Activated naive CD8-positive, alpha-beta T cell treated with anti-CD3 and anti-CD28 coated beads, Interleukin-2, amount 50 U/mL, for 24 hours (primary cell): ENCODE measurements at regions not wholly inside any gene's neighbourhood (a gene's known extent, or its start where the extent isn't known, plus 50 kb on each side); places are given as distances from the start of the nearest gene placed in this dataset.
A peak's percentile ranks its signal among the peaks of the same experiment; 100 is the strongest.

Source experiments
- ATAC-seq: fragments of 150-1000 bp; cut with Tn5 transposase; one replicate; pipeline ENCODE4 v1.10.0; 2021
- DNase-seq: peaks from one replicate; pipeline ENCODE4 v3.0.0; 2021
- H3K27ac Mint-ChIP-seq: one replicate; pipeline ENCODE4 v1.8.0; 2021; ENCODE audit warnings: mild to moderate bottlenecking, mixed read lengths
- H3K27me3 Mint-ChIP-seq: one replicate; pipeline ENCODE4 v1.8.0; 2021; ENCODE audit warnings: mixed read lengths
- H3K36me3 Mint-ChIP-seq: one replicate; pipeline ENCODE4 v1.8.0; 2021; ENCODE audit warnings: low read depth, mixed read lengths
- H3K4me1 Mint-ChIP-seq: one replicate; pipeline ENCODE4 v1.8.0; 2021; ENCODE audit warnings: mixed read lengths
- H3K4me3 Mint-ChIP-seq: one replicate; pipeline ENCODE4 v1.8.0; 2021; ENCODE audit warnings: mild to moderate bottlenecking, moderate library complexity, mixed read lengths
- H3K9me3 Mint-ChIP-seq: one replicate; pipeline ENCODE4 v1.8.0; 2021; ENCODE audit warnings: mixed read lengths

DNA sequence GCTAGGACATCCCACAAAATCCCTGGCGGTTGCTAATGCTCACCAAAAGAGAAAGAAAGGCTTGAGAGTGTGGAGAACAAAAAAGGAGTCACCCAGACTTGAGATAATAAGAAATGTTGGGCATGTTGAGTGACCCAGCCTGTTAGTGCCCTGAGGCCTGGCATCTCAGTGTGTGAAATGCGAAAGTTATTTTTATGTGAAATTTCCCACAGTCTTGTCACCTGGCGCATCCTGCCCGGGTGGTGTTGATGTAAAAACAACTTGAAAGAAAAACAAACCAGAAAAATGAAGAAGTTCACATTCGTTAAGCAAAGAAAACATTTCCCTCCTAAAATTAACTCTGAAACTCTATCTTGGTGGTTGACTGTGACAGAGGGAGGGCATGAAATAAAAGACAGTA, 495.2 kb downstream of the MID1IP1 start:
- Mint-ChIP-seq H3K27ac (peak overlapping the region; percentile 64), H3K27me3 (no peaks in the 10 kb centered on the region), H3K4me3 (peak overlapping the region; percentile 40), H3K36me3 (peaks cover 69% of the 10 kb centered on the region), H3K9me3 (peaks cover 42% of the 10 kb centered on the region), H3K4me1 (peaks cover 79% of the 10 kb centered on the region)
- ATAC-seq (no peak), DNase-seq (no peak)

DNA sequence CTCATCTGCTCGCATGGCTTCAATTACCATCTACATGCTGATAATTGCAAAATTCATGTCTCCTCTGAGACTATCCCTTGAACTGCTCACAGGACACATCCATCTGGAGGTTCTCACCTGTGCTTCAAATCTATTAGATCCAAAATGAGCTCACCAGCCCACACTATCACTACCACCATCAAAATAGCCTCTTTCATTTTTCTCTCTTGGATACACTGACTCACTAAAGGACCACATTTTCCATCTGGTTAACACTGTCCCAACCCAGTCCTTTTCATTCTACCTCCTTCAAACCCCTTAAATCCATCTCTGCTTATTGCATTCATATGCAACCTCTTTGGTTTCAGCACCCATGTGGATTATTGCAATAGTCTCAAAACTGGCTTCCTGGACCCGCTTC, 497.6 kb downstream of the MID1IP1 start:
- ATAC-seq (peak; percentile 89), DNase-seq (no peak)
- Mint-ChIP-seq H3K4me3 (peak overlapping the region; percentile 19), H3K9me3 (peaks cover 37% of the 10 kb centered on the region), H3K4me1 (peaks cover 66% of the 10 kb centered on the region), H3K27me3 (no peaks in the 10 kb centered on the region), H3K36me3 (peaks cover 59% of the 10 kb centered on the region), H3K27ac (peak overlapping the region; percentile 87)

DNA sequence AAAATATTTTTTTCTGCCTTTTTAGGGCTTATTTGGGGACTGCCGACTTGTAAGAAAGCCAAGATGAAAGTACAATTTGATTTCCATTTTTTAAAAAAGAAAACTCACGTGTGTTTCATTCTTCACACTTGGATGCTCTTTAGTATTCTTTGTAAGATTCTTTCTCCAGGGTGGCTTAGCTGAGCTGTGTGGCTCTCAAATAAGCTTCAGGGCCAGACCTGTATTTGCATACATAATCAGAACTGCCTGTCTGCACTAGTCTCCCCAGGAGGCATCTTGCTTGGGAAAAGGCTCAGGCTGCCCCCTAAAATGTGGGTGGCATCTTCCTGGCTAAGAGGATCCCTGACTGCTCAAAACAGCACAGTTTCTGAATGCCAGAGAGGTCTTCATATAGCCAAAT, 498.4 kb downstream of the MID1IP1 start:
- Mint-ChIP-seq H3K27ac (peak overlapping the region; percentile 76), H3K9me3 (peaks cover 32% of the 10 kb centered on the region), H3K4me1 (peaks cover 58% of the 10 kb centered on the region), H3K27me3 (no peaks in the 10 kb centered on the region), H3K36me3 (peaks cover 61% of the 10 kb centered on the region), H3K4me3 (no peak overlapping the region)
- DNase-seq: no peak
- ATAC-seq: no peak

DNA sequence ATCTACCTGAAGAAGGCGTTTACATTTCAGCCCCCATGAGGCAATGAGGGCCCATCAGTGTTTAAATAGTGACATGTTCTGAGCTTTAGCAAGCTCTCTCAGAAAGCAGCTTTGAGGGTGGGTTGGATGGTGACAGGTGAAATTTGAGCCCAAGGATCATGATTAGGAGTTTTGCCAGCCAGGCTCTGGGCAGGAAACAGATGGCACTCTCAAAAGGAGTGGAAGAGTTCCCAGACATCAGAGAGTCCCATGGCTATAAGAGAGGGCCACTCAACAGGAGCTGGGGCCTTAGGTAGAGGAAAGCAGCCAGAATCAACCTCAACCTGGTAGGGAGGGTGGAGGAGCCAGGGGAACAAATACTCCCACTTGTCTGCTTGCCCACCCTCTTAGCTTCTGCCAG, 499.8 kb downstream of the MID1IP1 start:
- ATAC-seq (no peak), DNase-seq (no peak)
- peaks cover 23% of the 10 kb centered on the region for H3K9me3 Mint-ChIP-seq
- H3K4me3 Mint-ChIP-seq: no peak overlapping the region
- H3K36me3 Mint-ChIP-seq: peaks cover 62% of the 10 kb centered on the region
- no peak overlapping the region for H3K27ac Mint-ChIP-seq
- H3K4me1 Mint-ChIP-seq: peaks cover 52% of the 10 kb centered on the region
- no peaks in the 10 kb centered on the region for H3K27me3 Mint-ChIP-seq

DNA sequence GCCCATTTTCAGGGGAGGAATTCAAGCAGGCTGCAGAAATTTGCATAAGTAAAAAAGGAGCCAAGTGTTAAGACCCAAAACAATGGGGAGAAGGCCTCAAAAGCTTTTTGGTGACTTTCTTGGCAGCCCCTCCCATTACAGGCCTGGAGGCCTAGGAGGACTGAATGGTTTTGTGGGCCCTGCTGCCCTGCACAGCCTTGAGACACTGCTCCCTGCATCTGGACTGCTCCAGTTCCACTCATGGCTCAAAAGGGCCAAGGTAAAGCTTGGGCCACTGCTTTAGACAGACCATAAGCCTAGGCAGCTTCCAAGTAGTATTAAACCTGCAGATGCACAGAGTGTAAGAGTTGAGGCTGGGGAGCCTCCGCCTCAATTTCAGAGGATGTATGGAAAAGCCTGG, 501.6 kb downstream of the MID1IP1 start:
- H3K36me3 Mint-ChIP-seq: peaks cover 70% of the 10 kb centered on the region
- DNase-seq (peak; percentile 38), ATAC-seq (no peak)
- no peak overlapping the region for H3K27ac Mint-ChIP-seq
- no peaks in the 10 kb centered on the region for H3K27me3 Mint-ChIP-seq
- H3K4me3 Mint-ChIP-seq: no peak overlapping the region
- peaks cover 57% of the 10 kb centered on the region for H3K4me1 Mint-ChIP-seq
- H3K9me3 Mint-ChIP-seq: peaks cover 19% of the 10 kb centered on the region

DNA sequence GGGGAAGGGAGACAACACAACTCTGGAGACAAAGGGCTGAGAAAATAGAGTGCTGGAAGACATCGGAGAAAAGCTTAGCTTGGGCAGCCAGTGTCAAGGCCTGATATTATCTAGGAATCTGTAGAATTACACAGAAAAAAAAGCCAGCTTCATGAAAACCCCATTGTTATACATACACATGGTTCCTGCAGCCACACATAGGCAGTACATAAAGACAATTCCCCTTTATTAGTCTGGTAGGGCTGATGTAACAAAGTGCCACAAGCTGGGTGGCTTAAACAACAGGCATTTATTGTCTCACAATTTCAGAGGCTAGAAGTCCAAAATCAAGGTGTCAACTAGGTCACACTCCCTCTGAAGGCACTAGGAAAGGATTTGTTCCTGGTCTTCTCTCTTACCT, 503.5 kb downstream of the MID1IP1 start:
- no peak overlapping the region for H3K4me3 Mint-ChIP-seq
- DNase-seq (no peak), ATAC-seq (no peak)
- H3K36me3 Mint-ChIP-seq: peaks cover 74% of the 10 kb centered on the region
- H3K4me1 Mint-ChIP-seq: peaks cover 56% of the 10 kb centered on the region
- H3K9me3 Mint-ChIP-seq: peaks cover 13% of the 10 kb centered on the region
- no peaks in the 10 kb centered on the region for H3K27me3 Mint-ChIP-seq
- H3K27ac Mint-ChIP-seq: no peak overlapping the region

DNA sequence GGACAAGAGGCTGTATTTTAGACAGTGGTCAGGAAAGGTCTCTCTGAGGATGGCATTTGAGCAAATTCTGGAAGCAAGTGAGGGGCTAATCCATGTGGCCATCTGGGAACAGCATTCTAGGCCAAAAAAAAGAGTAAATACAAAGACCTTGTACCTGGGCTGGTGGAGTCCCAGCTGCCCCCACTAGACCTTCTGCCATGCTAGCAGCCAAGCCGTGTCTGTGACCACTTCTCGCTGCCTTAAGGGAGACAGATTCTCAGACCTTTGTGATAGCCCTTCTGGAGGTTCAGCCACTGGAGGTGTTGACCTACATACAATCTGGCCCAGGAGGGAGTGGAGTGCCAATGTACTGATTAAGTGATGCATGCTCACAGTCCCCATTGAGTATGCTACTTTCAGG, 506.2 kb downstream of the MID1IP1 start:
- H3K4me3 Mint-ChIP-seq: no peak overlapping the region
- H3K4me1 Mint-ChIP-seq: peaks cover 69% of the 10 kb centered on the region
- no peaks in the 10 kb centered on the region for H3K27me3 Mint-ChIP-seq
- no peaks in the 10 kb centered on the region for H3K9me3 Mint-ChIP-seq
- DNase-seq (no peak), ATAC-seq (no peak)
- peak overlapping the region; percentile 99 for H3K27ac Mint-ChIP-seq
- H3K36me3 Mint-ChIP-seq: peaks cover 82% of the 10 kb centered on the region

DNA sequence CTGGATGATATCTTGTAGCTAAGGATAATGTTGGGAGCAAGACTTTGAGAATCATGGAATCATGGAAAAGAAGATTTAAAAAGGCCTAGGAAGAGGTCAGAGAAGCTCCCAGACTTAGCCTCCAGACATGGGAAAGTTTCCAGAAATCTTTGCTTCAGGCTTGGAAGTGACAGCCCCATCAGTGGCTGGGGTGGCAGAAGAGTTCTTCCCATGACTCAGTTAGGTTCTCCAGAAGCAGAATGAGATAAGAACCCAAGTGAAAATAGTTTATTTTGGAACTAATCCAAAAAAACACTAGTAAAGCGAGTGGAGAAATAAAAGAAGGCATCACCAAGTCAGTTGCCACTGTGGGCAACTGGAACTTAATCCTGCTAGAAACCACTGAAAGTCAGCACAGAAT, 506.9 kb downstream of the MID1IP1 start:
- H3K27ac Mint-ChIP-seq: peak overlapping the region; percentile 99
- H3K36me3 Mint-ChIP-seq: peaks cover 87% of the 10 kb centered on the region
- H3K27me3 Mint-ChIP-seq: no peaks in the 10 kb centered on the region
- ATAC-seq (no peak), DNase-seq (no peak)
- H3K4me1 Mint-ChIP-seq: peaks cover 76% of the 10 kb centered on the region
- peaks cover 4% of the 10 kb centered on the region for H3K9me3 Mint-ChIP-seq
- no peak overlapping the region for H3K4me3 Mint-ChIP-seq

DNA sequence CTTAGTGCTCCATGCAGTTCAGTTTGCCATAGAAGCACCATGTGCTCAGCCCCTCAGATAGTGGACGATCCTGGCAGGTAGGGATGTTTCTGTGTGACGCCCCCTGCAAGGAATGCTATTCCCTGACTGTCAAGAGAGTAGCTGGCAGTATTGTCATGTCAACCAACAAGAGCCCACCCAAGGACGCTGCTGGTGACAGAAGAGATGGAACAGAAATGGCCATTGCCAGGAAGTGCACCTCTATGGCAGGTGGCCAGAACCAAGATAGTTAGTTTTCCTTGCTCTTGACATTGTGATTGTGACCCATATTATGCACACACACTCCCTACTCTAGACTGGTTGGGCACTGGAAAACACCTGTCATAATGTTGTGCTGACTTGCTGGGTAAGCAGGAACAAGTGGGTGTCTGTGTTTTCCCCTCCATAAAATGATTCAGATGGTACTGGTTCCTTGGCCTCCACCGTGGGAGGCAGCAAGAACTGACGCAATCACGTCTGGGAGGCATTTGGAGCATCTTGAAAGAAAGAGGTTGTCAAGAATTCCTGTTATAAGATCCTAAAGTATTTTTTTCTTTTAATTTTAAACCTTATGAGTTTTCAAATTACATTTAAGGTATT, 507.9 kb downstream of the MID1IP1 start:
- DNase-seq (peak; percentile 44), ATAC-seq (peak; percentile 92)
- peaks cover 85% of the 10 kb centered on the region for H3K4me1 Mint-ChIP-seq
- peaks cover 87% of the 10 kb centered on the region for H3K36me3 Mint-ChIP-seq
- H3K27me3 Mint-ChIP-seq: no peaks in the 10 kb centered on the region
- peaks cover 4% of the 10 kb centered on the region for H3K9me3 Mint-ChIP-seq
- H3K4me3 Mint-ChIP-seq: peak overlapping the region; percentile 56
- H3K27ac Mint-ChIP-seq: peak overlapping the region; percentile 99

DNA sequence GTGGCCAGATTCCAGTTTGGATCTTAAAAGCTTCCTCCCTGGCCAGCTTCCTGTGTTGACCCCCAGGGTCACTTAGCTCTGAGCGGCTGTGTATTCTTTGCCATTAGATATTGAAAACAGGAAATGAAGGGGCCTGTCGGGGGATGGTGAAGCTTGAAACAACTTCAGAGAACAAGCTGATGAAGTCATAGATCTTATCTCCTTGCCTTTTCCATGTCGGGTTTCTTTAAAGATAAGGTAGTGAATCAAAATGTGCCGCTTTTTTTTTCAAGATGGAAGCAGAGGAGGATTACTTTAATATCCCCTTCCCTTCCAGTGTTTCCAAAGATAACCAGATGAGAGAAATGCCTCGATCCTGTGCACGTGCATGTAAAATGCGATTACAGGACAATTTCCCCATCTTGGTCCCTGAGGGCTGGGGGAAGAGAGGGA, 508.5 kb downstream of the MID1IP1 start:
- Mint-ChIP-seq H3K4me1 (peaks cover 87% of the 10 kb centered on the region), H3K36me3 (peaks cover 83% of the 10 kb centered on the region), H3K9me3 (peaks cover 4% of the 10 kb centered on the region), H3K27me3 (no peaks in the 10 kb centered on the region), H3K4me3 (peak overlapping the region; percentile 56), H3K27ac (peak overlapping the region; percentile 99)
- ATAC-seq (peak; percentile 65), DNase-seq (peak; percentile 32)

DNA sequence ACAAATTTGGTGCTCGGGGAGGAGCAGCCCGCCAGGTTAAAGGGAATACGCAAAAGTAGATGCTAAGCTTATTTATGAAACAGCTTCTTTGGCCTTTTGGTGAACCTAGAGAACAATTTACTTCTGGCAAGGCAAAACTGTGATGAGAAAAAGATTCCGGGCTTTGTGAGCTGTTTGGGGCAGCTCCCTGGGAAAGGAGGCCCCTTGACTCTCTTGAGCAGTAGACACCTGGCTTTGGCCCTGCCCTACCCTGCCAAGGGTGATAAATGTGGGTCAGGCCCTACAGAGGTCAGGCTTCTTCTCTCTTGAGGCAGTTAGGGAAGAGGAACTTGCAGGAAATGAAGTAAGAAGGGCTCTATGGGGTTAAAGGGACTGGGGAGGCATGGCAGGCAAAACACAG, 509.6 kb downstream of the MID1IP1 start:
- ATAC-seq: no peak
- H3K4me1 Mint-ChIP-seq: peaks cover 88% of the 10 kb centered on the region
- DNase-seq: no peak
- peak overlapping the region; percentile 99 for H3K27ac Mint-ChIP-seq
- peaks cover 6% of the 10 kb centered on the region for H3K9me3 Mint-ChIP-seq
- H3K27me3 Mint-ChIP-seq: no peaks in the 10 kb centered on the region
- H3K4me3 Mint-ChIP-seq: peak overlapping the region; percentile 36
- peaks cover 76% of the 10 kb centered on the region for H3K36me3 Mint-ChIP-seq

DNA sequence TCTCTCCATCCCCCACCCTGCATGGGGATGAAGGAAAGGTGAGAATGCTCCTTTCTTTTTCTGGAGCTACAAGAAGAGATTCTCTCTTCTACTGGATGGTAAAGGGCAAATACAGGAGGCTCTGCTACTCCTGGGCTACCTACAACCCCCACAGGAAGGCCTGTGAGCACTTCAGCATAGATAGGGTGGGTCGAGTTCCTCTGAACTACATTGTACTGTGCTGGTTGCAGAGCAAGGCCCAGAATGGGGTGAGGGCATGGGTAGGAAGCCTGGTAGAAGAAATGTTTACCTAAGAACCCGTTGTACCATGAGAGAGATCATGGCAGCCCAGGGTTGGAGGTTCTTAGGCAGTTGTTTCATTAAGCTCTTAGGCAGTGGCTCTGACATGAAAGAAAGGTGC, 510.4 kb downstream of the MID1IP1 start:
- H3K4me3 Mint-ChIP-seq: no peak overlapping the region
- peaks cover 85% of the 10 kb centered on the region for H3K4me1 Mint-ChIP-seq
- peak overlapping the region; percentile 99 for H3K27ac Mint-ChIP-seq
- peaks cover 75% of the 10 kb centered on the region for H3K36me3 Mint-ChIP-seq
- H3K27me3 Mint-ChIP-seq: no peaks in the 10 kb centered on the region
- H3K9me3 Mint-ChIP-seq: peaks cover 10% of the 10 kb centered on the region
- ATAC-seq (no peak), DNase-seq (no peak)

DNA sequence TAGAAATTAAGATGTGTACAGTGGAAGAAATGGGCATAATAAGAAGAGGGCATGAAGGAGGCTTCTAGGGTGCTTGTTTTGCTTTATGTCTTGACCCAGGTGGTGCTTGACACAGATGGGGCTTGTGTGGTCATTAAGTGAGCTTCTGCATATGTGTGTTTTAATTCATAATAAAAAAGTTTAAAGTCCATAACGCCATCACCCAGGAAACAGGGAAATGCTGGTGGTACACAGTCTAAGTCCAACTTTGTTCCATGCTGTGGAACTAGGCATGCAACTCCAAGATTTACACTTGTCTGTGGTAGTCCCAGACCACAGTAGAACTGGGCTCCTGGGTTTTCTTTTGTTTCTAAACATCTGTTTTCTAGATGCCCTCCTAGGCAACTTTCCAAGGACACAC, 511.9 kb downstream of the MID1IP1 start:
- no peak overlapping the region for H3K4me3 Mint-ChIP-seq
- peaks cover 82% of the 10 kb centered on the region for H3K4me1 Mint-ChIP-seq
- H3K27ac Mint-ChIP-seq: peak overlapping the region; percentile 99
- H3K9me3 Mint-ChIP-seq: peaks cover 10% of the 10 kb centered on the region
- H3K36me3 Mint-ChIP-seq: peaks cover 72% of the 10 kb centered on the region
- DNase-seq: no peak
- ATAC-seq: no peak
- H3K27me3 Mint-ChIP-seq: no peaks in the 10 kb centered on the region

DNA sequence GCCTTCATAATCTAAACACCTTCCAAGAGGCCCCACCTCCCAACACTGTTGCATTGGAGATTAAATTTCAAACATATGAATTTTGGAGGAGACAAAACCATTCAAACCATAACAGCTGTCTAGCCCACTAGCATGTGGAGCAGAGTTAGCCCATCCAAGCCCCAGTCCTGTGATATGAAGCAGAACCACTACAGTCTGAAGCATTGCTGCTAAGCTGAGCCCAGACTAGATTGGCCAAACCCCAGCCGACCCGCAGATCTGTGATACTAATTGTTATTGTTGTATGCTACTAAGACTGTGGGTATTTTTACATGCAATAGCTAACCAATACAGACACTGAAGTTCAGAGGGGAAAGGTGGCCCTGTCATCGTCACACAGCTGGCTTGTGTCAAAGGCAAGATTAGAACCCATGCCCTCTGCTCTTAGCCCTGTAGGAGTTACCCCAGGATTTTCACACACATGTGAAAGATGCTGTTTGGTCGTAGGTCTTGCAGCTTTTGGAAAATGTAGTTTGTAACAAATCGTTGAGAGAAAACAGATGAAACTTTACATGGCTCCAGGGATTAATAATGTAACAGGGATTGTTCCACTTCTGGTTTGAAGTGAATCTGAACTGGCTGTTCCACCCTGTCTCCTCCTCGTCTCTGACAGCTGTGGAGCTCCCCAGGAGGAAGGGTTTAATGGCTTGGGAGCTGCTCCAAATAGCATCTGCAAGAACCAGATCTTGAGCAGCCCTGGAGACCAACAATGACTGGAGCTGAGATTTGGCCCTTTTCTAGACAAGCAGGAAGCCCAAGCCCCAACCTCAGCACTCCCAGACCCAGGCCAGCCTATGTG, 517.5 kb downstream of the MID1IP1 start:
- no peak overlapping the region for H3K4me3 Mint-ChIP-seq

DNA sequence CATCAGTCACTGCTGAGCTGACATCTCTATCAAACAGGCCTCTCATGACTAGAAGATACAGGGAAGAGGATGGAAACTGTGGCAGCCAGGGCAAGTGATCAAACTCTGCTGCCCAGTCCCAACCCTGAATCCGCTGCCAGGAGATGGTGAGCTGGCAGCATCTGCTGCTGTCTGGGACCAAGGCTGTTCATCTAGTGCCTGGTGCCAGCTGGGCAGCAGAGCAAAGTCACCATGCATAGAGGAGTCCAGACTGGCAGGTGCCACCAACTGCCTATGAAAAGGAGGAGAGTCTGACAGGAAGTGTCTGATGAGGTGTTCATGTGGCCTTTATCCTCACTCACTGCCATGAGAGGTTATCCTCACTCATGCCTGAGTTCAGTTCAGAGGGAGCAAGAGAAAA, 518.9 kb downstream of the MID1IP1 start:
- ATAC-seq: peak; percentile 66
- H3K4me3 Mint-ChIP-seq: peak overlapping the region; percentile 14
- H3K4me1 Mint-ChIP-seq: peaks cover 74% of the 10 kb centered on the region

More for the DNA sequence above, 517.5 kb downstream of the MID1IP1 start:
- peaks cover 70% of the 10 kb centered on the region for H3K36me3 Mint-ChIP-seq
- ATAC-seq (no peak), DNase-seq (no peak)
- peaks cover 73% of the 10 kb centered on the region for H3K4me1 Mint-ChIP-seq
- H3K9me3 Mint-ChIP-seq: peaks cover 7% of the 10 kb centered on the region
- H3K27me3 Mint-ChIP-seq: no peaks in the 10 kb centered on the region
- H3K27ac Mint-ChIP-seq: peak overlapping the region; percentile 54

More for the DNA sequence above, 518.9 kb downstream of the MID1IP1 start:
- H3K9me3 Mint-ChIP-seq: peaks cover 11% of the 10 kb centered on the region
- no peak for DNase-seq
- no peaks in the 10 kb centered on the region for H3K27me3 Mint-ChIP-seq
- peak overlapping the region; percentile 78 for H3K27ac Mint-ChIP-seq
- H3K36me3 Mint-ChIP-seq: peaks cover 78% of the 10 kb centered on the region
